ENCODE measurements at regions not wholly inside any gene's neighbourhood (a gene's known extent, or its start where the extent isn't known, plus 50 kb on each side); places are given as distances from the start of the nearest gene placed in this dataset.

DNA sequence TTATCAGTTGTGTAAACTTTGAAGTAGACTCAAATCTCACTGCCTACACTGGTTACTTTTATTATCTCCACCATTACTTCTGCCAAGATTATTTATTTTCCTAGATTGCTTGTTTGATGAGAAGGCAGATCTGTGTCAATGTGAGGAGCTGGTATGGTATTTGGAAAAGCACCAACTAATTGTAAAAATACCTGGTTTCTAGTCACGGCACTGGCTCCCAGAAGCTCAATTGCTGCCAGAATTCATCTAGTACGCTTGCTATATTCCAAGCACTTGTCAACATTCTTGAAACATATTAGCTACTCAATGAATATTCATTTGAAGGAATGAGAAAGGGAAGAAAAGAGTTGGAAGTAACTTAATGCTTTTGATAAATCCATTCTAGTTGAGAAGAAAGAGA, 1376.8 kb upstream of the ADGRL3 start:
- Mint-ChIP-seq H3K36me3 (ENCODE audit: low read depth, unreplicated experiment) (no peaks in the 10 kb centered on the region), H3K4me1 (ENCODE audit: low read depth, unreplicated experiment) (no peaks in the 10 kb centered on the region), H3K27me3 (ENCODE audit: low read depth, unreplicated experiment) (no peaks in the 10 kb centered on the region), H3K27ac (ENCODE audit: unreplicated experiment) (no peak overlapping the region), H3K4me3 (ENCODE audit: unreplicated experiment) (no peak overlapping the region), H3K9me3 (ENCODE audit: unreplicated experiment) (no peaks in the 10 kb centered on the region)
- Histone ChIP-seq H3K4me1 (ENCODE audit: insufficient read depth, low read length) (no peaks in the 10 kb centered on the region), H4K20me1 (ENCODE audit: insufficient read depth, low read length) (no peaks in the 10 kb centered on the region), H3K4me3 (ENCODE audit: insufficient read depth, low read depth, low read length) (no peak overlapping the region), H3K4me2 (ENCODE audit: low read length) (no peak overlapping the region), H3K36me3 (ENCODE audit: insufficient read depth, low read length) (no peaks in the 10 kb centered on the region), H3K9me3 (ENCODE audit: insufficient read depth, low read depth, low read length) (no peaks in the 10 kb centered on the region), H3K27ac (ENCODE audit: low read depth, low read length) (no peak overlapping the region), H3K79me2 (ENCODE audit: insufficient read depth, low read length) (no peaks in the 10 kb centered on the region), H2AFZ (ENCODE audit: low read depth, low read length) (no peak overlapping the region), H3K9ac (ENCODE audit: low read length) (no peak overlapping the region), H3K27me3 (ENCODE audit: insufficient read depth, low read length) (no peaks in the 10 kb centered on the region)
- FAIRE-seq (no peak), DNase-seq (ENCODE audit: low read depth) (no peak)
- no peak for TF ChIP-seq EZH2 (IDR thresholded peaks at IDR 0.05; ENCODE audit: insufficient read depth, low read length)
- TF ChIP-seq, protein P1, sequence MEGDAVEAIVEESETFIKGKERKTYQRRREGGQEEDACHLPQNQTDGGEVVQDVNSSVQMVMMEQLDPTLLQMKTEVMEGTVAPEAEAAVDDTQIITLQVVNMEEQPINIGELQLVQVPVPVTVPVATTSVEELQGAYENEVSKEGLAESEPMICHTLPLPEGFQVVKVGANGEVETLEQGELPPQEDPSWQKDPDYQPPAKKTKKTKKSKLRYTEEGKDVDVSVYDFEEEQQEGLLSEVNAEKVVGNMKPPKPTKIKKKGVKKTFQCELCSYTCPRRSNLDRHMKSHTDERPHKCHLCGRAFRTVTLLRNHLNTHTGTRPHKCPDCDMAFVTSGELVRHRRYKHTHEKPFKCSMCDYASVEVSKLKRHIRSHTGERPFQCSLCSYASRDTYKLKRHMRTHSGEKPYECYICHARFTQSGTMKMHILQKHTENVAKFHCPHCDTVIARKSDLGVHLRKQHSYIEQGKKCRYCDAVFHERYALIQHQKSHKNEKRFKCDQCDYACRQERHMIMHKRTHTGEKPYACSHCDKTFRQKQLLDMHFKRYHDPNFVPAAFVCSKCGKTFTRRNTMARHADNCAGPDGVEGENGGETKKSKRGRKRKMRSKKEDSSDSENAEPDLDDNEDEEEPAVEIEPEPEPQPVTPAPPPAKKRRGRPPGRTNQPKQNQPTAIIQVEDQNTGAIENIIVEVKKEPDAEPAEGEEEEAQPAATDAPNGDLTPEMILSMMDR (IDR thresholded peaks at IDR 0.05; ENCODE audit: insufficient read depth, low read depth, low read length) = no peak

DNA sequence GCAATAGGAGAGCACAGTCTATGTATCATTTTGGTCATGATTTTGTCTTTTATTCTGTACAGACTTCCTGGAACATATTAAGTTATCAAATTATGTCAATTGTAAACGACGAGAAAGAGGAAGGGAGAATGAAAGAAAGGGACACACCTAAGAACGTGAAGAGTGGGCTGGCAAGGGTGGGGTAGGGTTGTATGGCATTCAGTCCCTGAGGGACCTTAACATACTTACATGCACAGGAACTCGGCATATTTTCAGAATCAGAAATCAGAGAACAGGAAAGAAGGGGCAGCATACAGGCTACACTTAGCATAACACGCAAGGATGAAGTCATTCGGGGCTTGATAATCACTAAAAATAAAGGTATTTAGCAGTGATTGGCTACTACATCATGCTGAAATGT, 1375.0 kb upstream of the ADGRL3 start:
- H3K36me3 ChIP-seq (ENCODE audit: insufficient read depth, low read length) = no peaks in the 10 kb centered on the region
- H3K4me1 Mint-ChIP-seq (ENCODE audit: low read depth, unreplicated experiment) = no peaks in the 10 kb centered on the region
- no peaks in the 10 kb centered on the region for H3K9me3 Mint-ChIP-seq (ENCODE audit: unreplicated experiment)
- H3K9ac ChIP-seq (ENCODE audit: low read length) = no peak overlapping the region
- no peak overlapping the region for H3K27ac Mint-ChIP-seq (ENCODE audit: unreplicated experiment)
- DNase-seq (ENCODE audit: low read depth) = no peak
- no peak for TF ChIP-seq EZH2 (IDR thresholded peaks at IDR 0.05; ENCODE audit: insufficient read depth, low read length)
- TF ChIP-seq, protein P1 (IDR thresholded peaks at IDR 0.05; ENCODE audit: insufficient read depth, low read depth, low read length) = no peak
- no peaks in the 10 kb centered on the region for H3K36me3 Mint-ChIP-seq (ENCODE audit: low read depth, unreplicated experiment)
- no peak for FAIRE-seq
- H3K27me3 ChIP-seq (ENCODE audit: insufficient read depth, low read length) = no peaks in the 10 kb centered on the region
- H3K9me3 ChIP-seq (ENCODE audit: insufficient read depth, low read depth, low read length) = no peaks in the 10 kb centered on the region
- no peak overlapping the region for H3K4me3 ChIP-seq (ENCODE audit: insufficient read depth, low read depth, low read length)
- H3K4me1 ChIP-seq (ENCODE audit: insufficient read depth, low read length) = no peaks in the 10 kb centered on the region
- no peak overlapping the region for H3K4me2 ChIP-seq (ENCODE audit: low read length)
- no peak overlapping the region for H2AFZ ChIP-seq (ENCODE audit: low read depth, low read length)
- no peak overlapping the region for H3K4me3 Mint-ChIP-seq (ENCODE audit: unreplicated experiment)
- H3K79me2 ChIP-seq (ENCODE audit: insufficient read depth, low read length) = no peaks in the 10 kb centered on the region
- no peaks in the 10 kb centered on the region for H3K27me3 Mint-ChIP-seq (ENCODE audit: low read depth, unreplicated experiment)
- H4K20me1 ChIP-seq (ENCODE audit: insufficient read depth, low read length) = no peaks in the 10 kb centered on the region
- no peak overlapping the region for H3K27ac ChIP-seq (ENCODE audit: low read depth, low read length)

DNA sequence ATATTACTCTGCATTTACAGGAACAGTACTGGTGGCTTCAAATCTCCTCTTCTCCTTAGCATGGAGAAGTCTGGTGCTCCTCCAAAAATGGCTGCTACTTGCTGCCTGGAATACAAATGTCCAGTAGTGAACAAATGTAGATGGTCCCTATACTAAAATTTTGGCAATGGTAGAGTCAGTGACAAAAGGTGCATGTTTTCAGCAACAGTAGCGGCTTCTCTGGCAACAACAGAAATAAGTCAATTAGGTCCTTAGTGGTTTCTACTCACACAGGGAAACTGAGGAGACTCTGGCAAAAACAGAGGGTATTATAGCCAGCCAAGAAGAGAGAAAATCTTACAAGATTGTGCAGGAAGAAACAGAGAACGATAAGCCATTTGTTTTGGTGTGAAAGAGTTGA, 1368.4 kb upstream of the ADGRL3 start:
- Histone ChIP-seq H3K27me3 (ENCODE audit: insufficient read depth, low read length) (no peaks in the 10 kb centered on the region), H3K9me3 (ENCODE audit: insufficient read depth, low read depth, low read length) (no peaks in the 10 kb centered on the region), H3K27ac (ENCODE audit: low read depth, low read length) (no peak overlapping the region), H3K4me3 (ENCODE audit: insufficient read depth, low read depth, low read length) (no peak overlapping the region), H4K20me1 (ENCODE audit: insufficient read depth, low read length) (no peaks in the 10 kb centered on the region), H2AFZ (ENCODE audit: low read depth, low read length) (no peak overlapping the region), H3K79me2 (ENCODE audit: insufficient read depth, low read length) (no peaks in the 10 kb centered on the region), H3K4me1 (ENCODE audit: insufficient read depth, low read length) (no peaks in the 10 kb centered on the region), H3K4me2 (ENCODE audit: low read length) (no peak overlapping the region), H3K36me3 (ENCODE audit: insufficient read depth, low read length) (no peaks in the 10 kb centered on the region), H3K9ac (ENCODE audit: low read length) (no peak overlapping the region)
- no peaks in the 10 kb centered on the region for H3K4me1 Mint-ChIP-seq (ENCODE audit: low read depth, unreplicated experiment)
- TF ChIP-seq EZH2 (IDR thresholded peaks at IDR 0.05; ENCODE audit: insufficient read depth, low read length) = no peak
- TF ChIP-seq, protein P1 (IDR thresholded peaks at IDR 0.05; ENCODE audit: insufficient read depth, low read depth, low read length) = no peak
- H3K27me3 Mint-ChIP-seq (ENCODE audit: low read depth, unreplicated experiment) = no peaks in the 10 kb centered on the region
- H3K36me3 Mint-ChIP-seq (ENCODE audit: low read depth, unreplicated experiment) = no peaks in the 10 kb centered on the region
- H3K4me3 Mint-ChIP-seq (ENCODE audit: unreplicated experiment) = no peak overlapping the region
- no peak for FAIRE-seq
- H3K27ac Mint-ChIP-seq (ENCODE audit: unreplicated experiment) = no peak overlapping the region
- no peak for DNase-seq (ENCODE audit: low read depth)
- no peaks in the 10 kb centered on the region for H3K9me3 Mint-ChIP-seq (ENCODE audit: unreplicated experiment)

All from astrocyte (in vitro differentiated cells and primary cell).